Ishikawa (cell line): ENCODE measurements at regions not wholly inside any gene's neighbourhood (a gene's known extent, or its start where the extent isn't known, plus 50 kb on each side); places are given as distances from the start of the nearest gene placed in this dataset.

Source experiments
- CEBPB ChIP-seq: IDR thresholded peaks from 2 replicates; pipeline ENCODE4 v1.6.1; 2012
- EP300 ChIP-seq: IDR thresholded peaks from 2 replicates; pipeline ENCODE4 v1.6.1; 2012; ENCODE audit warnings: borderline replicate concordance
- MAX ChIP-seq: IDR thresholded peaks from 2 replicates; pipeline ENCODE4 v1.6.1; 2012
- TCF12 ChIP-seq: IDR thresholded peaks from 2 replicates; pipeline ENCODE4 v1.6.1; 2012; ENCODE audit warnings: low read depth
- YY1 ChIP-seq: IDR thresholded peaks from 2 replicates; pipeline ENCODE4 v1.6.1; 2012; ENCODE audit warnings: low read depth
- ZBTB7A ChIP-seq: IDR thresholded peaks from 2 replicates; pipeline ENCODE4 v1.6.1; 2012; ENCODE audit warnings: low read depth

- TF ChIP-seq EP300: no peak
- no peak for TF ChIP-seq MAX
- TF ChIP-seq TCF12: no peak
- TF ChIP-seq CEBPB: no peak
- no peak for TF ChIP-seq YY1
- TF ChIP-seq ZBTB7A: no peak
Observed at GRCh38 chr6:114467931-114468330, 125.1 kb upstream of the HS3ST5 start.
